ACC112 (cell line): ENCODE measurements at regions not wholly inside any gene's neighbourhood (a gene's known extent, or its start where the extent isn't known, plus 50 kb on each side); places are given as distances from the start of the nearest gene placed in this dataset.

ENCODE experiments used
- H2AFZ ChIP-seq: fragments of 200-600 bp; sonication (generic); one replicate; pipeline ENCODE4 v1.6.0; 2017; ENCODE audit warnings: antibody characterized with exemption, low read length; ENCODE audit not compliant: unreplicated experiment
- H3K27ac ChIP-seq: fragments of 200-600 bp; sonication (generic); 2 replicates; pipeline ENCODE4 v1.5.1; 2014; ENCODE audit warnings: low read depth, mild to moderate bottlenecking, antibody characterized with exemption, low read length, moderate library complexity
- H3K27me3 ChIP-seq: fragments of 200-600 bp; sonication (generic); 2 replicates; pipeline ENCODE4 v1.6.1; 2014; ENCODE audit warnings: mild to moderate bottlenecking, antibody characterized with exemption, low read length, moderate library complexity, mixed read lengths; ENCODE audit not compliant: insufficient read depth
- H3K36me3 ChIP-seq: fragments of 200-600 bp; sonication (generic); 2 replicates; pipeline ENCODE4 v1.6.1; 2016; ENCODE audit warnings: mild to moderate bottlenecking, antibody characterized with exemption, low read length, moderate library complexity, mixed read lengths; ENCODE audit not compliant: insufficient read depth
- H3K4me1 ChIP-seq: fragments of 200-600 bp; sonication (generic); one replicate; pipeline ENCODE4 v1.6.1; 2016; ENCODE audit warnings: low read length, mixed read lengths; ENCODE audit not compliant: insufficient read depth, unreplicated experiment, control insufficient read depth
- H3K4me3 ChIP-seq: fragments of 200-600 bp; sonication (generic); 2 replicates; pipeline ENCODE4 v1.5.1; 2014; ENCODE audit warnings: mild to moderate bottlenecking, low read depth, low read length
- H3K79me2 ChIP-seq: fragments of 200-600 bp; sonication (generic); one replicate; pipeline ENCODE4 v1.6.0; 2016; ENCODE audit warnings: low read length; ENCODE audit not compliant: control insufficient read depth, unreplicated experiment, insufficient read depth

DNA sequence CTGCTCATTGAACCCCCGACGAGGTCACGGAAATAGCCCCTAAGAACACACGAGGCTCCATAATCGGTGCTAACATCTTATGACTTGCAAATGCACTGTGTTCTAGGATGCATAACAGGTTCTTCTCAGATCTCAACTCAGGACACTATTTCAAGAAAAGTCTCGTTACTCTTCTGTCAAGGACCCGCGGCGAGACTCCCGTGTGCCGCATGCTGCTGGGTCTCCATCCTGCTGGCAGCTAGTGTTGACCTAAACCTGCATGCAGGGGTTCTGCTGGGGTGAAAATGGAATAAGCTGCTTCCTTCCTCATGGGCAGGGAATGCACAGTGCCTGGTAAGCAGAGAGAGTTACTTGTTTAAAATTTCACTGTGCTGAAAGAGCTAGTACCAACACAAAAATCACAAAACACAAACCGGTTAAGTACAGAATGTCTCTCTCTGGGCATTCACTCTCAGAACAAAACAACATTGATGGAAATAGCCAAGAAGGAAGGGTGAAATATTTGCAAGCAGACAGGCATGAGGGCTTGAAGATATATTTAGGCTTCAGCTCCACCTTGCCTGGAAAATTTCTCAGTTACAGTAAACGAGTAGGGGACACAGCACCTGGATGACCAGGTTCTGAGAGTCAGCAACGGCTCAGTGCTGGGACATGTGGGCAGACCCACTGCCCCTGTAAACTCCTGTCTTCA lies 416.5 kb downstream of the GADD45G start:
- Histone ChIP-seq H3K36me3 (no peaks in the 10 kb centered on the region), H3K79me2 (no peaks in the 10 kb centered on the region), H3K4me3 (no peak overlapping the region), H3K27me3 (no peaks in the 10 kb centered on the region), H2AFZ (no peak overlapping the region), H3K27ac (no peak overlapping the region), H3K4me1 (no peaks in the 10 kb centered on the region)

DNA sequence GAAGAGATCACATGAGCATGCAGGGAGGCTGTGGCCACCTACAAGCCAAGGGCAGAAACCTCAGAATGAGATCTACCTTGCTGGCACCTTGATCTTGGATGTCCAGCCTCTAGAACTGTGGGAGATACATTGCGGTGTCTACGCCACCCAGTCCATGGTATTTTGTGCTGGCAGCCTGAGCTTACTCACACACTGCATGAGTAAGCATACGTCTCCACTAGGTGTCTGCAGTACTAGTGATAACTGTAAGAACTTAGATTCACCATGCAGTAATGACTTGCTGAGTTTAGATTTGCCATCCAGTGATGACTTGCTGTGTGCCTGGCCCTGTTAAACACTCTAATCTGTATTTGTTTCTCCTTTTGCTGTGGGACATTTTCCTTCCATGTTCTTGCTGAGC lies 417.7 kb downstream of the GADD45G start:
- no peaks in the 10 kb centered on the region for H3K79me2 ChIP-seq
- no peak overlapping the region for H3K27ac ChIP-seq
- no peaks in the 10 kb centered on the region for H3K36me3 ChIP-seq
- H3K4me3 ChIP-seq = no peak overlapping the region
- H2AFZ ChIP-seq = no peak overlapping the region
- H3K4me1 ChIP-seq = no peaks in the 10 kb centered on the region
- H3K27me3 ChIP-seq = no peaks in the 10 kb centered on the region

DNA sequence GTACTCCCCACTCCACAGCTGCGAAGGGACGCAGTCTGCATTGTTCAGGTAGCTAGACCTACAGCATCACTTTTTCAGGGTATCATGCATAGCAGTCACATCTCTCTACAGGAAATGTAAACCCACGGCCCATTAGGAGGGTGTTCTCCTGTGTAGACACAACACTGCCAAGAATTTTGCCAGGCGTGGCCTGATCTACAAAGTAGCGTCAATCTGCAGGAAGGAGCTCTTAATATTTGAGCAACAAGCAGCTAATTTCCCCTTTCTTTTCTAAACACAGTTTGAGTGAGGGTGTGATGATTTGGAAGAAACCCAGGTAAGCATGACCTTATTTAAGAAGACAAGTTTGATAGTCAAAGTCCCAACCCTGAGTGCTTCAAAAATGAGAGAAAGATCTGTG lies 419.0 kb downstream of the GADD45G start:
- Histone ChIP-seq H3K27me3 (no peaks in the 10 kb centered on the region), H2AFZ (no peak overlapping the region), H3K27ac (no peak overlapping the region), H3K4me3 (no peak overlapping the region), H3K4me1 (no peaks in the 10 kb centered on the region), H3K79me2 (no peaks in the 10 kb centered on the region), H3K36me3 (no peaks in the 10 kb centered on the region)

DNA sequence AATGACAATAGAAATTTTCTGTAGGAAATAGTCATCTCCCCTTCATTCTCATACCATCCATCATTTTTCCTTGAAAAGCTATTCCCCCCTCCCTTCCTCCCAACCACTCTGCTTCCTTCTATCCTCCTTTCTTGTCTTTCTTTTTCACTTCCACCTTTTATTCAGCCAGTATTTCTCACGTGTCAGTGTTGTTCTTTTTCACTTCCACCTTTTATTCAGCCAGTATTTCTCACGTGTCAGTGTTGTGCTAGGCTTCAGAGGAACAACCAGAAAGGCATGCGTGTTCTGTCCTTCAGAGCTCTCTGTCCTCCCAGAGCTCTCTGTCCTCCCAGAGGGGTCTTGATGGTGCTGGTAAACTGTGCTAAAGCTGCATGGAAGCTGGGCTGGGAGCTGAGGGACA lies 419.6 kb downstream of the GADD45G start:
- Histone ChIP-seq H3K4me1 (no peaks in the 10 kb centered on the region), H3K4me3 (no peak overlapping the region)

DNA sequence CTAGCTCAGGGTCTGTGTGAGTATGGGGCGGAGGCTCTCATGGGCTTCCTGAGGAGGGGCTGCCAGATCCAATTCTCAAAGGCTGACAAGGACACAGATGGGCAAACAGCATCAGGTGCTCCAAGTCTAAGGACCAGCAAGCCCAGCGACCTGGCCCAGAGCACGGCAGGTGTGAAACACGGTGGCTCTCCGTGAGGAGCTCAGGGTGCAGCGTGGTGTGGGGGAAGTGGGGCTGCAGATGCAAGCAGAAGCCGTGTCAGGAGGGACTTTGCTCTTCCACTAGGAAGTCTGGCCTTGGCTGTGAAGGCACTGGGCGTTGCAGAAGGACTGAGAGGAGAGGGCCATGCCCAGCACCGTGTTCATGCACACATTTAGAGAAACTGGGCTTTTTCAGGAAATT lies 420.0 kb downstream of the GADD45G start:
- Histone ChIP-seq H3K4me3 (no peak overlapping the region), H3K27ac (no peak overlapping the region), H3K27me3 (no peaks in the 10 kb centered on the region), H3K4me1 (no peaks in the 10 kb centered on the region), H3K79me2 (no peaks in the 10 kb centered on the region), H2AFZ (no peak overlapping the region), H3K36me3 (no peaks in the 10 kb centered on the region)

More for the DNA sequence above, 419.6 kb downstream of the GADD45G start:
- no peaks in the 10 kb centered on the region for H3K79me2 ChIP-seq
- H2AFZ ChIP-seq = no peak overlapping the region
- H3K27ac ChIP-seq = no peak overlapping the region
- H3K36me3 ChIP-seq = no peaks in the 10 kb centered on the region
- no peaks in the 10 kb centered on the region for H3K27me3 ChIP-seq

DNA sequence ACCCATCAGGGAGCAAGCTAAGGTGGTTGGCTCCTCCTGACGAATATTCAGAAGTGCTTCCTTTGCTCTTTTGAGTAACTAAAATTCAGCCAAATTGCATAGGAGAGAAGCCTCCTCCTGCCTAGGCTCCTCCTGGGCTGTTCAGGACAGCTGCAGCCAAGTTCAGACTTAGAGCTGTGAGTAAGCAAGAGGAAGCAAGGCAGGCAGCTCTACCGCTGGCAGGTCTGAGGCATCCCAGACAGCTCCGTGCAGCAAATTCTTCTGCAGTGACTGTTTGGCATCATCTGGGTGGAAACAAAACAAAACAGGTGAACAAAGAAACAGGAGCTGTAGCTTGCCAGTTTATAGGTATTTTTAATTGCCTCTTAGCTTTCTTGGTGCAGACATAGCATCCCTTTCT lies 421.0 kb downstream of the GADD45G start:
- Histone ChIP-seq H3K27me3 (no peaks in the 10 kb centered on the region), H2AFZ (no peak overlapping the region), H3K27ac (no peak overlapping the region), H3K4me3 (no peak overlapping the region), H3K79me2 (no peaks in the 10 kb centered on the region), H3K4me1 (no peaks in the 10 kb centered on the region), H3K36me3 (no peaks in the 10 kb centered on the region)

DNA sequence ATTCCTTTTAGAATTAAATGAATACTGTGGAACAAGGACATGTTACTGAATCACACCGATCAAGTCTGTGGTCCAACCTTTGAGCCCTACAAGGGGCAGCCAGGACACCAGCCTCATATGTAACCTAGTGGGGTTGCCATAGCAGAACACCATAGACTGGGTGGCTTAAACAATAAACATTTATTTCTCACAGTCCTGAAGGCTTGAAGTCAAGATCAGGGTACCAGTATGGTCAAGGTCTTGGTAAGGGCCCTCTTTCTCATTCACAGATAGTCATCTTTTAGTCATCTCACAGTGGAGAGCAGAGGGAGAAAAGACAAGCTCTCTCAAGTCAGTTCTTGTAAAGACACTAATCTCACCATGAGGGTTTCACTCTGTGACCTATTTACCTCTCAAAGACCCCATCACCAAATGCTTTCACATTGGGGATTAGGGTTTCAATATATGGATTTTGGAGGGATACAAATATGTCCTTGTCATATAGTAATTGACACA lies 422.5 kb downstream of the GADD45G start:
- Histone ChIP-seq H3K79me2 (no peaks in the 10 kb centered on the region), H3K36me3 (no peaks in the 10 kb centered on the region), H3K27ac (no peak overlapping the region), H3K4me1 (no peaks in the 10 kb centered on the region), H3K4me3 (no peak overlapping the region), H3K27me3 (no peaks in the 10 kb centered on the region), H2AFZ (no peak overlapping the region)

DNA sequence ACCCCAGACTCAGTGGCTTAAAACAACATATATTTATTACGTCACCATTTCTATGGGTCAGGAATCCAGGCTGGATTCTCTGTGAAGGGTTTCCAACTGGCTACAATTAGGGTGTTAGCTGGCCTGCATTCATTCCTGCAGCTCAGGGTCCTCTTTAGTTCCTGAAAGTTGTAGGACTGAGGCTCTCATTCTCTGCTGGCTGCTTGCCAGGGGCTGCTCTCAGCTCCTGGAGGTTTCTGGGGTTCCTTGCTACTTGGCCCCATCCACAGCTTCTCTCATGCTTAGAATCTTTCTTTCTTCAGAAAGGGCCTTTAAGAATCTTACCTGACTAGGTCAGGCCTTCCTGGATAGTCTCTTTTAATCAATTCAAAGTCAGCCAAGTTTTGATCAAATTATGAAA lies 424.6 kb downstream of the GADD45G start:
- Histone ChIP-seq H3K4me3 (no peak overlapping the region), H2AFZ (no peak overlapping the region), H3K36me3 (no peaks in the 10 kb centered on the region), H3K4me1 (no peaks in the 10 kb centered on the region), H3K27ac (no peak overlapping the region), H3K27me3 (no peaks in the 10 kb centered on the region), H3K79me2 (no peaks in the 10 kb centered on the region)

DNA sequence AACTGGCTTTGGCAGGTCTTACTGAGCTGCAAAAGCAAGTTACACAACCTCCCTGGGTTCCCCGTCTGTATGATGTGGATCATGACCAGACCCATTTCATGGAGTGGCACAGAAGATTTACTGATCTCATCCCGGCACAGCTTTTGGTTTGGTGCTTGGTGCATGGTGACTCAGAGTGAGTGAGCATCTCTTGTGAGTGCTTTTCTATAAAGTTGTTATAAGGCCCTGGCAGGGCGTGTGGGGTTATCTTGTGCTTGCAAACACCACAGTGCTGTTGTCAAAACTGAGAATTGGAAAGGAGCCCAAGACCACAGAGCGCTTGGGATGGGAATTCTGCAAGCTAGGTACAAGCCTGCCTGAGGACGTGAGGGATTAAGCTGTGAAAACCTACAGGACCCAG lies 425.2 kb downstream of the GADD45G start:
- H3K36me3 ChIP-seq = no peaks in the 10 kb centered on the region
- H3K27ac ChIP-seq = no peak overlapping the region
- no peaks in the 10 kb centered on the region for H3K4me1 ChIP-seq
- H3K27me3 ChIP-seq = no peaks in the 10 kb centered on the region
- H3K79me2 ChIP-seq = no peaks in the 10 kb centered on the region
- no peak overlapping the region for H3K4me3 ChIP-seq
- no peak overlapping the region for H2AFZ ChIP-seq

DNA sequence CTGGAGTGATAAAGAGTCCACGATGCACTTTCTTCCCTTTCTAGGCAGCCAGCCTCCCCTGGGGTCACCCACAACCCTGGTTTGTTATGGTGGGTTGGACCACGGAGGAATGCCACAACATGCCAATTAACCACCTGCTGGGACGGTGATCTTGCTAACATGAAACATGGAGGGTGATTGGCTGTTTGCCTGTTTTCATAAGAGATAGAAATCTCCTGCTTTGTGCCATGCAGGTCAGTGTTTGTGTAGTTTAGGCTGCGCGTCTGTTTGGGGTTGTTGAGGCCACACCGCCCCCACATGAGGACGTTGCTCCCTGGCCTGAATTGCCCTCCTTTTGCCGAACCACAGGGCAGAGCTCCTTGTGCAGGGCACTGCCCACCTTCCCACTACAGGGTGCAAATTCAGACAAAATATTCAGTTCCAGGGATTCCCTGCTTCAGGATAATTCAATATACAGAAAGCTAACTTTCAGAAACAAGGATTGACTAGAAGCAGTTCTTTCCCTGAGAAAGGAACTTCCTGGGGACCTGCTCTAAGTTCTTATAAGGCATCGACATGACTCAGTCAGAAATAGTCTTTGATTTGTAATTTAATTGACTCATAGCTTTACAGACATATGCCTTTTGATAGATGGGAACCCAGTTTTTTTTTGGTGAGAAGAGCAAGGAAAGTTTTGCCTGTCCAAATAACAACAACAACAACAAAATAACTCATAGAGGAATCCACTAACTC lies 427.6 kb downstream of the GADD45G start:
- Histone ChIP-seq H3K27me3 (no peaks in the 10 kb centered on the region), H3K4me1 (no peaks in the 10 kb centered on the region), H2AFZ (no peak overlapping the region), H3K36me3 (no peaks in the 10 kb centered on the region), H3K27ac (no peak overlapping the region), H3K79me2 (no peaks in the 10 kb centered on the region), H3K4me3 (no peak overlapping the region)

DNA sequence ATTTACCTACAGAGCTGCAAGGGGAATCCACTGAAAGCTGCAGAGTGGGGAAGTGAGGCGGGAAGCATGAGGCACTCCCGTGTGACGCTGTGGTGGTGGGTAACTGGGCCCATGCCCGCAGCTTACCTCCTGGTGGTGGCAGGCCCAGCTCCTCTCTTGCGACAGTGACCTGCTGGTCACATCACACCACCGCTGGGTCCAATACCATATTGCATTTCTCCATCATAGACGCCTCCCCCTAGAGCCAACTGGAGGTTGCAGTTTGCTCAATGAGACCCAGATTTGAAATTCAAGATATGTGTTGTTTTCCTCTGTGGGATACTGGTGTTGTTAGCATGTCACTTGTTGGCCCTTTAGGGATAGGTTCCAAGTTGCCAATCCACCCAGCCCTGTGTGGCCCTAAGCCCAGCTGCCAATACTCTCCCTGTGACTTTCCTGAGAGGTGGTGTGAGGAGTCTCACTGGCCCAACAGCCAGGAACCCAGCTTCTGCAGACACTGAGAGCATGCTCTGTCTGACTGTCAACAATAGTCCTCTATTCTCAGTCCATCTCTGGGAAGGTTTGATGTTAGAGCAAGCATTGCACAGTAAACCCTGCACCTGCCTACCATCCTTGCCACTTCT lies 428.3 kb downstream of the GADD45G start:
- Histone ChIP-seq H3K79me2 (no peaks in the 10 kb centered on the region), H3K36me3 (no peaks in the 10 kb centered on the region), H3K4me1 (no peaks in the 10 kb centered on the region), H3K27ac (no peak overlapping the region), H3K4me3 (no peak overlapping the region), H2AFZ (no peak overlapping the region), H3K27me3 (no peaks in the 10 kb centered on the region)
